SK-N-MC (cell line): ENCODE measurements at regions not wholly inside any gene's neighbourhood (a gene's known extent, or its start where the extent isn't known, plus 50 kb on each side); places are given as distances from the start of the nearest gene placed in this dataset.

Source experiments
- DNase-seq: peaks from one replicate; pipeline ENCODE4 v3.0.0-alpha.2; 2011; ENCODE audit warnings: low read depth, low spot score
- H3K27ac ChIP-seq: fragments of 200-600 bp; sonication (generic); 2 replicates; pipeline ENCODE4 v1.5.1; 2016; ENCODE audit warnings: mixed run types
- H3K36me3 ChIP-seq: fragments of 200-600 bp; sonication (generic); 2 replicates; pipeline ENCODE4 v1.6.1; 2017; ENCODE audit warnings: antibody characterized with exemption, low read length, mixed read lengths; ENCODE audit not compliant: insufficient read depth
- H3K4me3 ChIP-seq: fragments of 200-600 bp; sonication (generic); 2 replicates; pipeline ENCODE4 v1.5.1; 2016
- H3K9ac ChIP-seq: fragments of 200-600 bp; sonication (generic); 2 replicates; pipeline ENCODE4 v1.8.0; 2017; ENCODE audit warnings: mixed run types, mixed read lengths; ENCODE audit not compliant: insufficient read length
- H3K9me3 ChIP-seq: fragments of 200-600 bp; sonication (generic); 2 replicates; pipeline ENCODE4 v1.6.1; 2017; ENCODE audit warnings: low read depth, mild to moderate bottlenecking, antibody characterized with exemption, low read length, moderate library complexity, mixed read lengths
- EZH2 ChIP-seq: fragments of 200-600 bp; sonication (generic); IDR thresholded peaks from one replicate; pipeline ENCODE4 v1.6.1; 2017; ENCODE audit warnings: antibody characterized with exemption
- FOXP2 ChIP-seq: optimal IDR thresholded peaks from 2 replicates; pipeline ENCODE3; 2011; ENCODE audit warnings: mild to moderate bottlenecking, moderate library complexity; ENCODE audit not compliant: insufficient read depth; ENCODE audit errors: extremely low read length, control extremely low read depth
- POLR2AphosphoS5 ChIP-seq: IDR thresholded peaks from 2 replicates; pipeline ENCODE4 v1.6.1; 2012; ENCODE audit warnings: mild to moderate bottlenecking, low read depth, low read length, borderline replicate concordance

GRCh38 chr1:5304702-5305101, 650.3 kb downstream of the AJAP1 start:
- DNase-seq, result no peak
- H3K27ac ChIP-seq, result no peak overlapping the region
- no peaks in the 10 kb centered on the region for H3K9me3 ChIP-seq
- TF ChIP-seq FOXP2, result no peak
- TF ChIP-seq POLR2AphosphoS5, result no peak
- no peak for TF ChIP-seq EZH2
- H3K36me3 ChIP-seq, result no peaks in the 10 kb centered on the region
- no peak overlapping the region for H3K9ac ChIP-seq
- H3K4me3 ChIP-seq, result no peak overlapping the region

GRCh38 chr1:5298376-5298775, 644.0 kb downstream of the AJAP1 start:
- no peak for DNase-seq
- no peak for TF ChIP-seq FOXP2
- TF ChIP-seq EZH2, result no peak
- no peak for TF ChIP-seq POLR2AphosphoS5
- H3K9me3 ChIP-seq, result no peaks in the 10 kb centered on the region

GRCh38 chr1:5297886-5298239, 643.5 kb downstream of the AJAP1 start:
- TF ChIP-seq EZH2 (no peak), POLR2AphosphoS5 (no peak), FOXP2 (no peak)
- Histone ChIP-seq H3K9me3 (no peaks in the 10 kb centered on the region), H3K27ac (no peak overlapping the region), H3K36me3 (no peaks in the 10 kb centered on the region), H3K4me3 (no peak overlapping the region), H3K9ac (no peak overlapping the region)
- DNase-seq, result no peak

More at GRCh38 chr1:5298376-5298775, 644.0 kb downstream of the AJAP1 start:
- H3K36me3 ChIP-seq, result no peaks in the 10 kb centered on the region
- H3K9ac ChIP-seq, result no peak overlapping the region
- no peak overlapping the region for H3K27ac ChIP-seq
- no peak overlapping the region for H3K4me3 ChIP-seq

- TF ChIP-seq FOXP2 (no peak), POLR2AphosphoS5 (no peak), EZH2 (no peak)
Measured at GRCh38 chr1:5297180-5297885, 642.9 kb downstream of the AJAP1 start.

GRCh38 chr1:5296557-5297179, 642.3 kb downstream of the AJAP1 start:
- H3K9ac ChIP-seq, result no peak overlapping the region
- DNase-seq, result no peak
- no peak overlapping the region for H3K27ac ChIP-seq
- H3K36me3 ChIP-seq, result no peaks in the 10 kb centered on the region
- H3K4me3 ChIP-seq, result no peak overlapping the region
- H3K9me3 ChIP-seq, result no peaks in the 10 kb centered on the region
- TF ChIP-seq POLR2AphosphoS5, result no peak

More at GRCh38 chr1:5297180-5297885, 642.9 kb downstream of the AJAP1 start:
- Histone ChIP-seq H3K9ac (no peak overlapping the region), H3K4me3 (no peak overlapping the region), H3K36me3 (no peaks in the 10 kb centered on the region), H3K9me3 (no peaks in the 10 kb centered on the region), H3K27ac (no peak overlapping the region)
- DNase-seq, result no peak

- no peak overlapping the region for H3K4me3 ChIP-seq
- H3K27ac ChIP-seq, result no peak overlapping the region
- TF ChIP-seq EZH2 (no peak), FOXP2 (no peak), POLR2AphosphoS5 (no peak)
- H3K36me3 ChIP-seq, result no peaks in the 10 kb centered on the region
- H3K9me3 ChIP-seq, result no peaks in the 10 kb centered on the region
- no peak overlapping the region for H3K9ac ChIP-seq
- DNase-seq, result no peak
Measured at GRCh38 chr1:5296095-5296494, 641.7 kb downstream of the AJAP1 start.

GRCh38 chr1:5291889-5292288, 637.5 kb downstream of the AJAP1 start:
- H3K9ac ChIP-seq, result no peak overlapping the region

GRCh38 chr1:5287178-5288150, 633.1 kb downstream of the AJAP1 start:
- Histone ChIP-seq H3K4me3 (no peak overlapping the region), H3K9ac (no peak overlapping the region), H3K36me3 (no peaks in the 10 kb centered on the region), H3K9me3 (no peaks in the 10 kb centered on the region), H3K27ac (no peak overlapping the region)
- TF ChIP-seq FOXP2 (no peak), EZH2 (no peak), POLR2AphosphoS5 (no peak)
- DNase-seq, result no peak

More at GRCh38 chr1:5291889-5292288, 637.5 kb downstream of the AJAP1 start:
- TF ChIP-seq EZH2 (no peak), FOXP2 (no peak), POLR2AphosphoS5 (no peak)
- Histone ChIP-seq H3K36me3 (no peaks in the 10 kb centered on the region), H3K27ac (no peak overlapping the region), H3K4me3 (no peak overlapping the region), H3K9me3 (no peaks in the 10 kb centered on the region)
- DNase-seq, result no peak
